ENCODE measurements at regions not wholly inside any gene's neighbourhood (a gene's known extent, or its start where the extent isn't known, plus 50 kb on each side); places are given as distances from the start of the nearest gene placed in this dataset.

DNA sequence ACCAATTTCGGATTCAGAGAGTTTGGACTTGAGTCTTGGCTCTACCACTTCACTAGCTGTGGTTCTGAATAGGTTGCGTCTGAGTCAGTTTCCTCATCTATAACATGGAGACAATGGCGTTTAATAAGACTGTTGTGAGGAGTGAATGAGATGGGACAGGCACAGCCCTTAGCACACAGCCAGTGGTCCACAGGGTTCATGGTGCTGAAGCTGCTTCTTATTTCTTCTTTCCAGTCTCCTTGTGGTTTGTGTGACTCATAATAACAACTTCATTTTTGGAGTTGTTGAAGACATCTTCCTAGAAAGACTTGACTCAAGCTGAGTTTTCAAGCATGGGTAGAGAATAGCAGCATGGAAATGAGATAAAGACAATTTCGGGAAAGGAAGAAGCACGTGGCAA is 172.6 kb upstream of the PPP2R2B start:
- TF ChIP-seq EZH2 (IDR thresholded peaks at IDR 0.05; ENCODE audit: borderline replicate concordance, low read depth, low read length, severe bottlenecking) (no peak), POLR2A (IDR thresholded peaks at IDR 0.05; ENCODE audit: low read depth, low read length) (no peak)
- TF ChIP-seq, protein P1, sequence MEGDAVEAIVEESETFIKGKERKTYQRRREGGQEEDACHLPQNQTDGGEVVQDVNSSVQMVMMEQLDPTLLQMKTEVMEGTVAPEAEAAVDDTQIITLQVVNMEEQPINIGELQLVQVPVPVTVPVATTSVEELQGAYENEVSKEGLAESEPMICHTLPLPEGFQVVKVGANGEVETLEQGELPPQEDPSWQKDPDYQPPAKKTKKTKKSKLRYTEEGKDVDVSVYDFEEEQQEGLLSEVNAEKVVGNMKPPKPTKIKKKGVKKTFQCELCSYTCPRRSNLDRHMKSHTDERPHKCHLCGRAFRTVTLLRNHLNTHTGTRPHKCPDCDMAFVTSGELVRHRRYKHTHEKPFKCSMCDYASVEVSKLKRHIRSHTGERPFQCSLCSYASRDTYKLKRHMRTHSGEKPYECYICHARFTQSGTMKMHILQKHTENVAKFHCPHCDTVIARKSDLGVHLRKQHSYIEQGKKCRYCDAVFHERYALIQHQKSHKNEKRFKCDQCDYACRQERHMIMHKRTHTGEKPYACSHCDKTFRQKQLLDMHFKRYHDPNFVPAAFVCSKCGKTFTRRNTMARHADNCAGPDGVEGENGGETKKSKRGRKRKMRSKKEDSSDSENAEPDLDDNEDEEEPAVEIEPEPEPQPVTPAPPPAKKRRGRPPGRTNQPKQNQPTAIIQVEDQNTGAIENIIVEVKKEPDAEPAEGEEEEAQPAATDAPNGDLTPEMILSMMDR (IDR thresholded peaks at IDR 0.05; ENCODE audit: extremely low read depth in 1 of 2, insufficient read depth in 1 of 2, low read depth in 1 of 2, low read length in 2 of 2), result no peak

Data from endothelial cell of umbilical vein (primary cell).